Mucosa of descending colon (tissue), 3 donors: ENCODE measurements at regions not wholly inside any gene's neighbourhood (a gene's known extent, or its start where the extent isn't known, plus 50 kb on each side); places are given as distances from the start of the nearest gene placed in this dataset.
"Not testable (repeated sequence)": the region's sequence is repeated elsewhere in the genome, so short reads cannot be mapped to it uniquely, and the experiment has no call there.

Source experiments
- ATAC-seq: fragments of 200-7000 bp; cut with Tn5 transposase; one replicate; pipeline ENCODE4 v1.9.1; 2020; ENCODE audit warnings: mild to moderate bottlenecking, moderate library complexity
- DNase-seq, 3 donors: peaks; one replicate each; pipeline ENCODE4 v3.0.0-alpha.2; 2020
- H3K36me3 ChIP-seq: fragments of 200-600 bp; one replicate; pipeline ENCODE4 v1.8.0; 2021; ENCODE audit warnings: low read depth, mild to moderate bottlenecking
- H3K4me1 ChIP-seq: fragments of 200-600 bp; one replicate; pipeline ENCODE4 v1.8.0; 2021; ENCODE audit warnings: low read depth, mild to moderate bottlenecking
- H3K4me3 ChIP-seq: fragments of 200-600 bp; one replicate; pipeline ENCODE4 v1.8.0; 2021; ENCODE audit warnings: mild to moderate bottlenecking
- H3K9me3 ChIP-seq: fragments of 200-600 bp; one replicate; pipeline ENCODE4 v1.8.0; 2021; ENCODE audit warnings: mild to moderate bottlenecking
- CTCF ChIP-seq: fragments of 200-600 bp; IDR thresholded peaks from one replicate; pipeline ENCODE4 v1.8.0; 2022; ENCODE audit warnings: antibody characterized with exemption, mild to moderate bottlenecking
- intact Hi-C, 2 donors: fragments of 100-400 bp; cut with DNase I in 1 of 2; cut with micrococcal nuclease in 1 of 2; formaldehyde crosslinking; loops; one replicate each; pipeline versions ENCODE4 v1.11.0 to v1.11.1; 2022; cut with DNase I, micrococcal nuclease
- donor health status: DM: no; HTN: no; CAD: no; lungs with moderate emphysema.
- donor health status: DM: no; HTN: no; CAD: no.
- donor health status: DM: no; HTN: yes; CAD: no.

GRCh38 chr4:52421811-52422213 lies 237.3 kb downstream of the USP46 start:
- ATAC-seq (no peak), DNase-seq (no peak)
- Histone ChIP-seq H3K4me3 (no peak overlapping the region), H3K4me1 (no peaks in the 10 kb centered on the region), H3K36me3 (no peaks in the 10 kb centered on the region), H3K9me3 (no peaks in the 10 kb centered on the region)
- no peak for TF ChIP-seq CTCF
- intact Hi-C loops = no loop called here

GRCh38 chr4:52423967-52424366 lies 235.1 kb downstream of the USP46 start:
- no peak for DNase-seq
- intact Hi-C loops = no loop called here
- no peak overlapping the region for H3K4me3 ChIP-seq
- ATAC-seq = no peak
- no peak for TF ChIP-seq CTCF
- no peaks in the 10 kb centered on the region for H3K4me1 ChIP-seq
- H3K9me3 ChIP-seq = no peaks in the 10 kb centered on the region
- H3K36me3 ChIP-seq = no peaks in the 10 kb centered on the region

DNA sequence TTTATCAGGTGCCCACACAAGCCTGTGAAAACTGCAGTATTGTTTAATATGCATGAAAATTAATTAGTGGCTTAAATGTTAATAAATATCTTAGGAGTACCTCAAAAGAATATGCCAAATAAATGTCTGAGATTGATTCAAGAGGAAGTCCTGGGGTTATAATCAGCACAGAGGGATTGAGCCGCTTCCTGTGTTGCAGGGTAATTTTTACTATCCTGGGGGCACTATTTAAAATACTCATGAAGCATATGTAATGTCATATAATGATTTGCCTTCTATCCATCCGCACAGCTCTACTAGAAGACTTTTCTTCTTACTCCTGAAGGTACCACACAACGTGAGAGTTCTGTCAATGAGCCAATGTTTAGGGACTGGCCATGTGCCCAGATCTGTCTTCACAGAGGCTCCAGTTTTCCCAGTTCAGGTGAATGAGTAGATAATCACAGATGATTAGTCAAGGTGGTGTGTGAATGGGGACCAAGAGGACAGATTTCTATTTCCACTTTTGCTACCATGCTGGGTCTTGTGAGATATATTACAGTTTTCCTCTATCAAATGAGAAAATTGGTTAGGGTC lies 233.3 kb downstream of the USP46 start:
- H3K4me3 ChIP-seq = no peak overlapping the region
- no peaks in the 10 kb centered on the region for H3K4me1 ChIP-seq
- no peaks in the 10 kb centered on the region for H3K36me3 ChIP-seq
- H3K9me3 ChIP-seq = no peaks in the 10 kb centered on the region
- no peak for TF ChIP-seq CTCF
- no peak for ATAC-seq
- intact Hi-C loops = no loop called here
- DNase-seq = no peak

DNA sequence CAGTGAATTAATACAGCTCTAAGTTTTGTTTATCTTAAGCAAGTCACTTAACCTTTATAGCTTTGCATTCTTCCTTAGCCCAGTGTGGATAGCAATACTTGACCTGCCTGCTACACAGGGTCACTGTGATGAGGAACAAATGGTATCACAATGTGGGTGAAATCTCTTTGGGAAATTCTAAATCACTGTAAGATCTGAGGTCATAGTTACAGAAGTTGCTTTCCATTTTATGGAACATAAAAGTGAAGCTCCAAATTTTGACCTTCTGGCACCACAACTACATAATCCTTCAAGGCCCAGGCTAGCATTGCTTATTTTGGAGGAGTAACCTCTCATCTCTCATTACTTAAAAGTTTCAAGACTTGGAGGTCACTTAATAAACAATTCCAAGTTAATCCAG lies 227.7 kb downstream of the USP46 start:
- Histone ChIP-seq H3K9me3 (no peaks in the 10 kb centered on the region), H3K36me3 (no peaks in the 10 kb centered on the region), H3K4me3 (no peak overlapping the region), H3K4me1 (no peaks in the 10 kb centered on the region)
- ATAC-seq (no peak), DNase-seq (no peak)
- TF ChIP-seq CTCF = no peak
- intact Hi-C loops = no loop called here

GRCh38 chr4:52431869-52432268 lies 227.2 kb downstream of the USP46 start:
- intact Hi-C loops = no loop called here
- Histone ChIP-seq H3K9me3 (no peaks in the 10 kb centered on the region), H3K36me3 (no peaks in the 10 kb centered on the region), H3K4me1 (no peaks in the 10 kb centered on the region), H3K4me3 (no peak overlapping the region)
- ATAC-seq (no peak), DNase-seq (no peak)
- no peak for TF ChIP-seq CTCF

DNA sequence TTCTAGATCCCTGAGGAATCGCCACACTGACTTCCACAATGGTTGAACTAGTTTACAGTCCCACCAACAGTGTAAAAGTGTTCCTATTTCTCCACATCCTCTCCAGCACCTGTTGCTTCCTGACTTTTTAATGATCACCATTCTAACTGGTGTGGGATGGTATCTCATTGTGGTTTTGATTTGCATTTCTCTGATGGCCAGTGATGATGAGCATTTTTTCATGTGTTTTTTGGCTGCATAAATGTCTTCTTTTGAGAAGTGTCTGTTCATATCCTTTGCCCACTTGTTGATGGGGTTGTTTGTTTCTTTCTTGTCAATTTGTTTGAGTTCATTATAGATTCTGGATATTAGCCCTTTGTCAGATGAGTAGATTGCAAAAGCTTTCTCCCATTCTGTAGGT lies 216.6 kb downstream of the USP46 start:
- H3K4me3 ChIP-seq, H3K9me3 ChIP-seq, H3K36me3 ChIP-seq, H3K4me1 ChIP-seq, DNase-seq, ATAC-seq, intact Hi-C loops: not testable (repeated sequence)
